ENCODE measurements at regions not wholly inside any gene's neighbourhood (a gene's known extent, or its start where the extent isn't known, plus 50 kb on each side); places are given as distances from the start of the nearest gene placed in this dataset.
"Not testable (repeated sequence)": the region's sequence is repeated elsewhere in the genome, so short reads cannot be mapped to it uniquely, and the experiment has no call there.

GRCh38 chr6:113246186-113246585 is 611.0 kb upstream of the MARCKS start:
- Histone ChIP-seq H3K79me2 (ENCODE audit: insufficient read depth, low read length) (no peaks in the 10 kb centered on the region), H3K9me2 (ENCODE audit: insufficient read depth) (no peaks in the 10 kb centered on the region), H3K36me3 (ENCODE audit: control insufficient read depth in 1 of 2, insufficient read depth in 2 of 2, low read length in 2 of 2) (no peaks in the 10 kb centered on the region), H2AFZ (ENCODE audit: low read depth, low read length, poor library complexity, severe bottlenecking) (no peak overlapping the region), H3K4me3 (replicated peaks in 1 of 2; ENCODE audit: low read depth in 1 of 2, low read length in 2 of 2) (no peak overlapping the region), H4K20me1 (ENCODE audit: insufficient read depth) (no peaks in the 10 kb centered on the region), H3K9ac (ENCODE audit: low read length) (no peak overlapping the region), H3K27me3 (ENCODE audit: insufficient read depth, low read length) (no peaks in the 10 kb centered on the region), H3K4me1 (ENCODE audit: control insufficient read depth in 1 of 2, insufficient read depth in 2 of 2, low read length in 2 of 2) (no peaks in the 10 kb centered on the region), H3K4me2 (ENCODE audit: low read length) (no peak overlapping the region), H3K9me3 (ENCODE audit: control insufficient read depth in 1 of 2, insufficient read depth in 1 of 2, low read depth in 1 of 2, low read length in 2 of 2) (no peaks in the 10 kb centered on the region), H3K27ac (ENCODE audit: low read depth, low read length) (no peak overlapping the region)
- ATAC-seq (no peak), DNase-seq (ENCODE audit: low read depth, low spot score) (no peak)
- RAD21 ChIA-PET (ENCODE audit: low non-redundant PET in 1 of 2, low total read pairs in 2 of 2, uncharacterized antibody in 2 of 2, unreplicated experiment in 2 of 2) = no interaction called here
- TF ChIP-seq MAX (IDR thresholded peaks at IDR 0.05) = no peak
- no peak for TF ChIP-seq ZFX (IDR thresholded peaks at IDR 0.05)
- TF ChIP-seq ZNF274 (IDR thresholded peaks at IDR 0.05; ENCODE audit: low read depth, low read length) = no peak
- CTCF ChIA-PET = no interaction called here
- POLR2A ChIA-PET = no interaction called here
- no TSS peak for BruUV-seq (replicated peaks)
- intact Hi-C loops (cut with micrococcal nuclease) = no loop called here

- TF ChIP-seq JUND (IDR thresholded peaks at IDR 0.05) = no peak
- TF ChIP-seq POLR2AphosphoS5 (IDR thresholded peaks at IDR 0.05; ENCODE audit: low read depth, low read length) = no peak
- TF ChIP-seq EZH2phosphoT487 (IDR thresholded peaks at IDR 0.05; ENCODE audit: borderline replicate concordance) = no peak
- no peak for TF ChIP-seq SRF (IDR thresholded peaks at IDR 0.05; ENCODE audit: low read depth)
- no peak for TF ChIP-seq TCF7L2 (IDR thresholded peaks at IDR 0.05; ENCODE audit: borderline replicate concordance, extremely low read depth, insufficient read depth, insufficient read length)
- TF ChIP-seq ELF1 (IDR thresholded peaks at IDR 0.05; ENCODE audit: borderline replicate concordance, low read depth) = no peak
- no peak for TF ChIP-seq ATF3 (IDR thresholded peaks at IDR 0.05)
- no peak for TF ChIP-seq CEBPB (IDR thresholded peaks at IDR 0.05; ENCODE audit: low read depth)
- TF ChIP-seq SIN3A (IDR thresholded peaks at IDR 0.05; ENCODE audit: low read depth) = no peak
- TF ChIP-seq FOSL1 (IDR thresholded peaks at IDR 0.05; ENCODE audit: low read depth) = no peak
- TF ChIP-seq SP1 (IDR thresholded peaks at IDR 0.05; ENCODE audit: low read depth) = no peak
- CTCF ChIA-PET = no interaction called here
- POLR2A ChIA-PET = no interaction called here
Observed at GRCh38 chr6:113248532-113248931, 608.6 kb upstream of the MARCKS start.

GRCh38 chr6:113254194-113254593 is 603.0 kb upstream of the MARCKS start:
- H2AFZ ChIP-seq (ENCODE audit: low read depth, low read length, poor library complexity, severe bottlenecking); H3K27me3 ChIP-seq (ENCODE audit: insufficient read depth, low read length); RAD21 ChIA-PET (ENCODE audit: low non-redundant PET in 1 of 2, low total read pairs in 2 of 2, uncharacterized antibody in 2 of 2, unreplicated experiment in 2 of 2); intact Hi-C loops (cut with micrococcal nuclease); H3K9ac ChIP-seq (ENCODE audit: low read length); H3K9me2 ChIP-seq (ENCODE audit: insufficient read depth); H3K4me3 ChIP-seq (replicated peaks in 1 of 2; ENCODE audit: low read depth in 1 of 2, low read length in 2 of 2); POLR2A ChIA-PET; H3K27ac ChIP-seq (ENCODE audit: low read depth, low read length); DNase-seq (ENCODE audit: low read depth, low spot score); CTCF ChIA-PET; H3K36me3 ChIP-seq (ENCODE audit: control insufficient read depth in 1 of 2, insufficient read depth in 2 of 2, low read length in 2 of 2); H3K9me3 ChIP-seq (ENCODE audit: control insufficient read depth in 1 of 2, insufficient read depth in 1 of 2, low read depth in 1 of 2, low read length in 2 of 2); BruUV-seq (replicated peaks); H3K79me2 ChIP-seq (ENCODE audit: insufficient read depth, low read length); H3K4me1 ChIP-seq (ENCODE audit: control insufficient read depth in 1 of 2, insufficient read depth in 2 of 2, low read length in 2 of 2); H3K4me2 ChIP-seq (ENCODE audit: low read length); H4K20me1 ChIP-seq (ENCODE audit: insufficient read depth); ATAC-seq: not testable (repeated sequence)

More at GRCh38 chr6:113248532-113248931, 608.6 kb upstream of the MARCKS start:
- Histone ChIP-seq H3K9me2 (ENCODE audit: insufficient read depth) (no peaks in the 10 kb centered on the region), H3K4me1 (ENCODE audit: control insufficient read depth in 1 of 2, insufficient read depth in 2 of 2, low read length in 2 of 2) (no peaks in the 10 kb centered on the region), H3K36me3 (ENCODE audit: control insufficient read depth in 1 of 2, insufficient read depth in 2 of 2, low read length in 2 of 2) (no peaks in the 10 kb centered on the region), H4K20me1 (ENCODE audit: insufficient read depth) (no peaks in the 10 kb centered on the region), H3K4me2 (ENCODE audit: low read length) (no peak overlapping the region), H3K27me3 (ENCODE audit: insufficient read depth, low read length) (no peaks in the 10 kb centered on the region), H3K9me3 (ENCODE audit: control insufficient read depth in 1 of 2, insufficient read depth in 1 of 2, low read depth in 1 of 2, low read length in 2 of 2) (no peaks in the 10 kb centered on the region), H3K9ac (ENCODE audit: low read length) (no peak overlapping the region), H3K27ac (ENCODE audit: low read depth, low read length) (no peak overlapping the region), H3K4me3 (replicated peaks in 1 of 2; ENCODE audit: low read depth in 1 of 2, low read length in 2 of 2) (no peak overlapping the region), H3K79me2 (ENCODE audit: insufficient read depth, low read length) (no peaks in the 10 kb centered on the region), H2AFZ (ENCODE audit: low read depth, low read length, poor library complexity, severe bottlenecking) (no peak overlapping the region)
- no TSS peak for BruUV-seq (replicated peaks)
- DNase-seq (ENCODE audit: low read depth, low spot score) = no peak
- intact Hi-C loops (cut with micrococcal nuclease) = no loop called here
- RAD21 ChIA-PET (ENCODE audit: low non-redundant PET in 1 of 2, low total read pairs in 2 of 2, uncharacterized antibody in 2 of 2, unreplicated experiment in 2 of 2) = no interaction called here
- no peak for ATAC-seq
